SK-N-SH (cell line): ENCODE measurements at regions not wholly inside any gene's neighbourhood (a gene's known extent, or its start where the extent isn't known, plus 50 kb on each side); places are given as distances from the start of the nearest gene placed in this dataset.

Experiments used
- CTCF ChIA-PET: fragments of 300-600, 350-600 bp; formaldehyde crosslinking; extraction: SDS; loops from one replicate; lab custom pipeline; 2021; lab: Yijun Ruan, JAX
- POLR2A ChIA-PET: fragments of 350-600 bp; sonication (Branson Sonifier 250); formaldehyde crosslinking; extraction: SDS; loops from one replicate; lab custom pipeline; 2020; ENCODE audit warnings: antibody characterized with exemption, inconsistent platforms; lab: Yijun Ruan, JAX
- DNase-seq: peaks from one replicate; pipeline ENCODE4 v3.0.0; 2012
- H2AFZ ChIP-seq: fragments of 200-600 bp; sonication (generic); 2 replicates; pipeline ENCODE4 v1.8.1; 2016; ENCODE audit warnings: antibody characterized with exemption, mild to moderate bottlenecking, low read depth
- H3F3A ChIP-seq: fragments of 200-600 bp; sonication (generic); replicated peaks from 2 replicates; pipeline ENCODE3; 2016; ENCODE audit warnings: antibody characterized with exemption, mild to moderate bottlenecking; ENCODE audit not compliant: insufficient read depth
- H3K27ac ChIP-seq, 2 experiments: fragments of 200-500 bp in 1 of 2; fragments of 200-600 bp in 1 of 2; sonication (Bioruptor generic) in 1 of 2; sonication (generic), shearing (Covaris generic) in 1 of 2; 2 replicates each; pipeline versions ENCODE4 v1.5.1 to v1.6.1; 2014 to 2016; ENCODE audit warnings: low read depth in 2 of 2, inconsistent platforms in 1 of 2, low read length in 1 of 2, mild to moderate bottlenecking in 1 of 2, mixed read lengths in 1 of 2
- H3K27me3 ChIP-seq: fragments of 200-600 bp; sonication (generic), shearing (Covaris generic); 2 replicates; pipeline ENCODE4 v1.6.1; 2016; ENCODE audit warnings: mixed run types; ENCODE audit not compliant: insufficient read depth
- H3K36me3 ChIP-seq, 2 experiments: fragments of 200-500 bp in 1 of 2; fragments of 200-600 bp in 1 of 2; sonication (Bioruptor generic) in 1 of 2; sonication (generic) in 1 of 2; replicated peaks in 1 of 2; 2 replicates each; pipeline versions ENCODE3 to v1.5.1; 2014 to 2016; ENCODE audit warnings: low read length in 1 of 2, mild to moderate bottlenecking in 1 of 2; ENCODE audit not compliant: insufficient read depth in 2 of 2, control insufficient read depth in 1 of 2
- H3K4me1 ChIP-seq, 2 experiments: fragments of 200-500 bp in 1 of 2; fragments of 200-600 bp in 1 of 2; sonication (Bioruptor generic) in 1 of 2; sonication (generic), shearing (Covaris generic) in 1 of 2; 2 replicates each; pipeline versions ENCODE4 v1.5.1 to v1.6.1; 2014 to 2016; ENCODE audit warnings: low read depth in 1 of 2, low read length in 1 of 2, mixed run types in 1 of 2; ENCODE audit not compliant: insufficient read depth in 2 of 2, control insufficient read depth in 1 of 2
- H3K4me2 ChIP-seq: fragments of 200-600 bp; sonication (generic), shearing (Covaris generic); 2 replicates; pipeline ENCODE4 v1.6.1; 2017; ENCODE audit warnings: mixed run types
- H3K4me3 ChIP-seq, 2 experiments: fragments of 200-500 bp in 1 of 2; fragments of 200-600 bp in 1 of 2; sonication (Bioruptor generic) in 1 of 2; sonication (generic), shearing (Covaris generic) in 1 of 2; 2 replicates each; pipeline versions ENCODE4 v1.5.1 to v1.8.1; 2014 to 2016; ENCODE audit warnings: low read depth in 2 of 2, inconsistent platforms in 1 of 2, low read length in 1 of 2, mild to moderate bottlenecking in 1 of 2, mixed read lengths in 1 of 2, moderate library complexity in 1 of 2
- H3K79me2 ChIP-seq: fragments of 200-600 bp; sonication (generic); 2 replicates; pipeline ENCODE4 v1.8.1; 2017; ENCODE audit warnings: mild to moderate bottlenecking; ENCODE audit not compliant: insufficient read depth
- H3K9ac ChIP-seq: fragments of 200-600 bp; sonication (generic); 2 replicates; pipeline ENCODE4 v1.6.1; 2017; ENCODE audit warnings: mixed run types
- H3K9me2 ChIP-seq: fragments of 200-600 bp; sonication (generic); 2 replicates; pipeline ENCODE4 v1.6.1; 2017; ENCODE audit warnings: mixed run types
- H3K9me3 ChIP-seq: fragments of 200-600 bp; sonication (generic); 2 replicates; pipeline ENCODE4 v1.6.1; 2017; ENCODE audit warnings: mixed run types, mild to moderate bottlenecking, moderate library complexity
- H4K20me1 ChIP-seq: fragments of 200-600 bp; sonication (generic); 2 replicates; pipeline ENCODE4 v1.6.1; 2017; ENCODE audit warnings: mild to moderate bottlenecking, mixed run types; ENCODE audit not compliant: insufficient read depth
- CHD2 ChIP-seq: fragments of 150-350 bp; IDR thresholded peaks from 2 replicates; pipeline ENCODE4 v1.6.1; 2018; ENCODE audit warnings: low read length; ENCODE audit not compliant: partially characterized antibody
- CTCF ChIP-seq: fragments of 200-600 bp; sonication (generic); IDR thresholded peaks from 2 replicates; pipeline ENCODE4 v1.6.1; 2017; ENCODE audit warnings: antibody characterized with exemption, mild to moderate bottlenecking, moderate library complexity
- ELF1 ChIP-seq: IDR thresholded peaks from 2 replicates; pipeline ENCODE4 v1.4.0; 2012
- EZH2phosphoT487 ChIP-seq: fragments of 200-600 bp; sonication (generic); IDR thresholded peaks from 2 replicates; pipeline ENCODE4 v1.6.1; 2017; ENCODE audit warnings: low read depth, mixed run types, mild to moderate bottlenecking, antibody characterized with exemption, moderate library complexity, borderline replicate concordance
- IRF3 ChIP-seq: fragments of 150-350 bp; IDR thresholded peaks from 2 replicates; pipeline ENCODE4 v1.6.1; 2016; ENCODE audit warnings: mild to moderate bottlenecking, low read depth, low read length
- REST ChIP-seq: IDR thresholded peaks from 2 replicates; pipeline ENCODE4 v1.6.1; 2012; ENCODE audit warnings: mild to moderate bottlenecking, low read depth, low read length, moderate library complexity
- RXRA ChIP-seq: IDR thresholded peaks from 2 replicates; pipeline ENCODE4 v1.4.0; 2012; ENCODE audit warnings: low read depth, mild to moderate bottlenecking, borderline replicate concordance
- ZBTB33 ChIP-seq: IDR thresholded peaks from 2 replicates; pipeline ENCODE4 v1.4.0; 2012; ENCODE audit warnings: low read depth, borderline replicate concordance
- WGBS: methylation state at CpG from one replicate; pipeline ENCODE4 v1.1.6; 2017; ENCODE audit warnings: low lambda C conversion rate; 5-methylcytosine and 5-hydroxymethylcytosine counted together

- TF ChIP-seq REST: no peak
- TF ChIP-seq ELF1: no peak
- TF ChIP-seq RXRA: no peak
- TF ChIP-seq CHD2: no peak
- no peak for TF ChIP-seq CTCF
- TF ChIP-seq EZH2phosphoT487: no peak
- TF ChIP-seq IRF3: no peak
Measured at GRCh38 chr5:148003226-148003625, 60.6 kb upstream of the SPINK5 start (continued).

- H2AFZ ChIP-seq: no peak overlapping the region
- H3F3A ChIP-seq: no peaks in the 10 kb centered on the region
- TF ChIP-seq ELF1 (no peak), ZBTB33 (no peak)
- H3K36me3 ChIP-seq: no peaks in the 10 kb centered on the region
- no peaks in the 10 kb centered on the region for H3K79me2 ChIP-seq
- 2% methylated on average over 3 of the region's 3 CpGs for WGBS
- ChIA-PET POLR2A (no interaction called here), CTCF (no interaction called here)
- no peaks in the 10 kb centered on the region for H3K9me3 ChIP-seq
- H3K27me3 ChIP-seq: no peaks in the 10 kb centered on the region
- H3K4me2 ChIP-seq: no peak overlapping the region
- no peaks in the 10 kb centered on the region for H3K4me1 ChIP-seq
- no peaks in the 10 kb centered on the region for H4K20me1 ChIP-seq
- H3K9ac ChIP-seq: no peak overlapping the region
- no peak overlapping the region for H3K4me3 ChIP-seq
- H3K9me2 ChIP-seq: no peaks in the 10 kb centered on the region
- no peak overlapping the region for H3K27ac ChIP-seq
- no peak for DNase-seq
Measured at GRCh38 chr5:148002451-148002850, 61.3 kb upstream of the SPINK5 start.
